GM21576 (cell line): ENCODE measurements at regions not wholly inside any gene's neighbourhood (a gene's known extent, or its start where the extent isn't known, plus 50 kb on each side); places are given as distances from the start of the nearest gene placed in this dataset.
"Not testable (repeated sequence)": the region's sequence is repeated elsewhere in the genome, so short reads cannot be mapped to it uniquely, and the experiment has no call there.

Experiments
- ATAC-seq: cut with Tn5 transposase; IDR thresholded peaks from one replicate; pipeline ENCODE4 v1.9.1; 2021; ENCODE audit warnings: mild to moderate bottlenecking, moderate library complexity; ENCODE audit not compliant: unreplicated experiment

GRCh38 chr1:147071142-147071541, 101.1 kb downstream of the PRKAB2 start:
- ATAC-seq = no peak

DNA sequence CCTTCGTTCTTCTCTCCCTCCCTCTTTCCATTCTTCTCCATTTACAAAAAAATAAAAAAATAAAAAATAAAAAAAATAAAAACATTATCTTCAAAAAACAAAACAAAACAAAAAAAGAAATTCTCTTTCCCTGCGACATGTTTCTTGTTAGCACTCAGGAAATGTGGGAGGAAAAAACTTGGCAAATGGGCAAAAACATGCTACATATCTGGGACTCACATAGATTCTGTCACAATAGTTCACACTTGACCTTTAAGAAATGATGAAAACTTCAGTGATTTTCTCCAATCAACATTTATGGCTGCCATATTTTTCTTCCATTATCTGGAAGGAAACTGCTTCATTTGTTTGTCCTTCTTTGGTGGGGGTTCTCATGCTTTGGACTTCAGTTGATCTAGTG, 109.3 kb downstream of the PRKAB2 start:
- ATAC-seq = no peak

GRCh38 chr1:147061880-147062279, 110.4 kb downstream of the PRKAB2 start:
- not testable (repeated sequence) for ATAC-seq

- ATAC-seq = no peak
Measured at GRCh38 chr1:147053269-147053668, 115.1 kb downstream of the NBPF12 start.

DNA sequence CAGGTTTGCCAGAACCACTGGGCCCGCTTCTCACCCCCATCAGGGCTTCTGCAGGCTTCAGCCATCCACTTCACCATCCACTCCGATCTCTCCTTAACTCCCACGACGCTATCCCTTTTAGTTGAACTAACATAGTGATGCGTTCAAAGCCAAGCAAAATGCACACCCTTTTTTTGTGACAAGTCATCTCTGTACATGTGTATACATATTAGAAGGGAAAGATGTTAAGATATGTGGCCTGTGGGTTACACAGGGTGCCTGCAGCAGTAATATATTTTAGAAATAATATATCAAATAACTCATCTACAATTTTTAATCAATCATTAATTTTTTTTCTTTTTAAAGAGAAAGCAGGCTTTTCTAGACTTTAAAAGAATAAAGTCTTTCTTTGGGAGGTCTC, 114.6 kb downstream of the NBPF12 start:
- ATAC-seq = no peak

DNA sequence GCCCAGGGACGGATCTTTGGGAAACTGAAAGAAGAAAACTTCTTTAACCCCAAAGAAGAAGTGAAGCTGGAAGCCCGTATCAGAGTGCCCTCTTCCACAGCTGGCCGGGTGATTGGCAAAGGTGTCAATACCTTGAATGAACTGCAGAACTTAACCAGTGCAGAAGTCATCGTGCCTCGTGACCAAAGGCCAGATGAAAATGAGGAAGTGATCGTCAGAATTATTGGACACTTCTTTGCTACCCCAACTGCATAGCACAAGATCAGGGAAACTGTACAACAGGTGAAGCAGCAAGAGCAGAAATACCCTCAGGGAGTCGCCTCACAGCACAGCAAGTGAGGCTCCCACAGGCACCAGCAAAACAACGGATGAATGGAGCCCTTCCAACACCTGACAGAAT, 114.0 kb downstream of the NBPF12 start:
- no peak for ATAC-seq

GRCh38 chr1:147051136-147051535, 113.0 kb downstream of the NBPF12 start:
- ATAC-seq = no peak

GRCh38 chr1:147050654-147051053, 112.5 kb downstream of the NBPF12 start:
- ATAC-seq = no peak

DNA sequence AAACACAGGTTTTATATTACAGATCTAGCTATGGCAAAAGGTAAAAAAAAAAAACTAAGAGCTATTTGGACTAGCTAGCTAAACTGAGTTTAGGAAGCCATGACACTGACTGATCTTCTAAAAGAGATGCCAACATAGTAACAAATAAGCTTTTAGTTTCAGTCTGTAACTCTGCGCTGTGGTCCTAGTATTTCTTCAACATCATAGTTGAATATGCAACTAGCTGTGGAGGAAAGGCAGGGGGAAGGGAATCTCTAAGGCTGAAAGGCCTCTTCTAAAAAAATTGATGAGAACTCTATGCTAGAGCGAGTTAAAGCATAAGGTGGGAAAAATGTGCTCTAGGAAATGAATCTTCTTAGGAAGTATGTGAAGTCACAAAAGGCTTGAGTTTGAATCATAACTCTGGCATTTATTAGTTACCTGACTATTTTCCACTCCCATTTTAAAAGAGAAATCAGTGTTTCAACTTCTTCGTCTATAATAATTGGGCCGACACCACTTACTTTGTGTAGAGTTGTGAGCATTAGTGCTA, 108.8 kb downstream of the NBPF12 start:
- peak; percentile 37 for ATAC-seq

- peak; percentile 52 for ATAC-seq
Measured at GRCh38 chr1:147046189-147046862, 108.2 kb downstream of the NBPF12 start.
